ENCODE measurements at regions not wholly inside any gene's neighbourhood (a gene's known extent, or its start where the extent isn't known, plus 50 kb on each side); places are given as distances from the start of the nearest gene placed in this dataset.

DNA sequence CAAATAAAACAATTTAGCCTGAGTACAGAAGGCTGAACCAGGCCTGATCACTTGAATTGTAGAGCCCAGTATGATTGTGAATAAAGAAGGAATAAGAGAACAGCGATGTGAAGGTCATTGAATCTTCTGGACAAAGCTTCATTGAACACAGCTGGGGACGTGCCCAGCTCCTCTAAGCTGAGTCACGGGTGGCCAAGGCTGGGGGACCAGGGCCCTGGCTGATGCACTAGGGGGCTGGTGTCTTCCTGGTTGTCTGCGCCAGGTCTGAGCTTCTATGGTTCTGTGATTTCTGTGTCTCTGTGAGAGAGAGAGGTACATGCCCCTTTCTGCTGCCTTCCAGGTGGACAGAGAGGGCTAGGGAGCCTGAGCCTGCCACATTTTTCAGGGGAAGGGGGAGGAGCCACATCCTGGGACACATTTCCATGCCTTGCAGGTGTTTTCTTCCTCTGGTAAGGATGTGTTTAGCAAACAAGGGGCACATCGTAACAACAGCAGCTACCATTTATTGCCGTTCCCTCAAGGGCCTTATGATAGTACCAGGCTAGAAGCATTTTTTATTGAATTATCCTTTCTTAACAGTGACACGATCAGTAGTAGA is 135.7 kb downstream of the C11orf91 start:
- in situ Hi-C loops (cut with MboI; ENCODE audit: low pct_unique_long_range_greater_than_20kb, low sequenced_read_pairs) = no loop called here
- no peak for DNase-seq

GRCh38 chr11:33560729-33561128 is 139.9 kb downstream of the C11orf91 start:
- in situ Hi-C loops (cut with MboI; ENCODE audit: low pct_unique_long_range_greater_than_20kb, low sequenced_read_pairs) = no loop called here
- DNase-seq = no peak

- no peak for DNase-seq
- in situ Hi-C loops (cut with MboI; ENCODE audit: low pct_unique_long_range_greater_than_20kb, low sequenced_read_pairs) = no loop called here
Observed at GRCh38 chr11:33559567-33559966, 141.1 kb downstream of the C11orf91 start.

- DNase-seq = no peak
- in situ Hi-C loops (cut with MboI; ENCODE audit: low pct_unique_long_range_greater_than_20kb, low sequenced_read_pairs) = no loop called here
Observed at GRCh38 chr11:33558097-33558496, 142.5 kb downstream of the C11orf91 start.

DNA sequence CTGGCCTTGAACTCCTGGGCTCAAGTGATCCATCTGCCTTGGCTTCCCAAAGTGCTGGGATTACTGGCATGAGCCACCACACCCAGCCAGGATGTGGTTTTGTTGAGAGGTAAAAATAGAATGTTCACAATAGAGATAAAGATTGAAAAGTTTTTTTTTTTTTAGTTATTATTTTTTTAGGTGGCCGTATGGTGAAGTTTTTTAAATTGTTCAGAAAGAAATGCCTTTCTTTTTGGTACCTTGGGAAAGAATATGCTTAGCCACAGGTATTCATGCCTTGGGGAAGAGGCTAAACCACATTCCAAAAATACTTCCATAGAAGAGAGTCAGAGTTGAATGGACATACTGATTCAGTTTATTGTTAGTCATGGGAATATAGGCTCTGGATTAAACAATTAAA is 143.4 kb downstream of the C11orf91 start:
- in situ Hi-C loops (cut with MboI; ENCODE audit: low pct_unique_long_range_greater_than_20kb, low sequenced_read_pairs) = no loop called here
- DNase-seq = no peak

- DNase-seq = no peak
- in situ Hi-C loops (cut with MboI; ENCODE audit: low pct_unique_long_range_greater_than_20kb, low sequenced_read_pairs) = no loop called here
Observed at GRCh38 chr11:33554219-33554618, 146.4 kb downstream of the C11orf91 start.

DNA sequence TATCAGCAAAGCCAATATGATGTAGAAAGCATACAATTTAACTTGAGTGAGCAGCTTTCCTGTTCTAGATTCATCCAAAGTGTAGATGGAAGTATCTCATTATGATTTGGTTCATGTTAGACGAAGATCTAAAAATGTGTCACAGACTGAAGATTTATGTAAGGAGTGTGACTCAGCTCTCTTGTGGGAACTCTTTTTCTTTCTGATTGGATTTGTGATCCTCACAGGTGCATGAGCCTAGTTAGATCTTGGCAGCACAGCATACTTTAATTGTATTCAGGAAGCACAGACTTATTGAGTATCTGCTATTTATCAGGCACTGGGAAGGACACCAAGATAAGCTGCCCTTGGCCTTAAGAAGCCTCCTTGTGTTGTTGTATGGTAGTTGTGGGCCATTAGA is 147.1 kb downstream of the C11orf91 start:
- no peak for DNase-seq
- in situ Hi-C loops (cut with MboI; ENCODE audit: low pct_unique_long_range_greater_than_20kb, low sequenced_read_pairs) = no loop called here

GRCh38 chr11:33552756-33553155 is 147.9 kb downstream of the C11orf91 start:
- in situ Hi-C loops (cut with MboI; ENCODE audit: low pct_unique_long_range_greater_than_20kb, low sequenced_read_pairs) = no loop called here
- DNase-seq = no peak

- in situ Hi-C loops (cut with MboI; ENCODE audit: low pct_unique_long_range_greater_than_20kb, low sequenced_read_pairs) = no loop called here
- DNase-seq = no peak
Observed at GRCh38 chr11:33551051-33551450, 149.6 kb downstream of the C11orf91 start.

- no peak for DNase-seq
- in situ Hi-C loops (cut with MboI; ENCODE audit: low pct_unique_long_range_greater_than_20kb, low sequenced_read_pairs) = no loop called here
Observed at GRCh38 chr11:33549483-33549882, 151.1 kb downstream of the C11orf91 start.

GRCh38 chr11:33545931-33546330 is 154.7 kb downstream of the C11orf91 start:
- DNase-seq = no peak
- in situ Hi-C loops (cut with MboI; ENCODE audit: low pct_unique_long_range_greater_than_20kb, low sequenced_read_pairs) = no loop called here

DNA sequence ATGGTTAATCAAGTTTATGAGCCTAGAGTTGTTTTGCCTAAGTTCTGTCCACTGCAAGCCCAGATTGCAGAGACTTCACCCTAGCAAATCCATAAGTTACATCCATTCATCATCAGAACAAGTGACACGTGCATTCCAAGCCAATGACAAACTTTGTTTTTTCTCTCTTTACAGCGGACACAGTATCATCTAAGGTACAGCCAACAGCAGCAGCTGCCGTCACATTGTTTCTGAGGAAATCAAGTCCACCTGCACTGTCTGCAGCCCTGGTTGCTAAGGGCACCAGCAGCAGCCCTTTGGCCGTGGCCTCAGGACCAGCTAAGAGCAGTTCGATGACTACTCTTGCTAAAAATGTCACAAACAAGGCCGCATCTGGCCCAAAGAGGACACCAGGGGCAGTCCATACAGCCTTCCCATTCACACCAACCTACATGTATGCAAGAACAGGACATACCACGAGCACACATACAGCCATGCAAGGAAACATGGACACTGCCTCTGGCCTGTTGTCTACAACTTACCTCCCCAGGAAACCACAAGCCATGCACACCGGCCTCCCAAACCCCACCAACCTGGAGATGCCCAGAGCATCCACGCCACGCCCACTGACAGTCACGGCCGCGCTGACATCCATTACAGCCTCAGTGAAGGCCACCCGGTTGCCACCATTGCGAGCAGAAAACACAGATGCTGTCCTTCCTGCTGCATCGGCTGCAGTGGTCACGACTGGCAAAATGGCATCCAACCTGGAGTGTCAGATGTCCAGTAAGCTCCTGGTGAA is 155.8 kb downstream of the C11orf91 start:
- DNase-seq = no peak
- in situ Hi-C loops (cut with MboI; ENCODE audit: low pct_unique_long_range_greater_than_20kb, low sequenced_read_pairs) = no loop called here

- no peak for DNase-seq
- in situ Hi-C loops (cut with MboI; ENCODE audit: low pct_unique_long_range_greater_than_20kb, low sequenced_read_pairs) = no loop called here
Observed at GRCh38 chr11:33543823-33544222, 156.8 kb downstream of the C11orf91 start.

- in situ Hi-C loops (cut with MboI; ENCODE audit: low pct_unique_long_range_greater_than_20kb, low sequenced_read_pairs) = no loop called here
- peak; percentile 63 for DNase-seq
Observed at GRCh38 chr11:33542921-33543320, 157.7 kb downstream of the C11orf91 start.

DNA sequence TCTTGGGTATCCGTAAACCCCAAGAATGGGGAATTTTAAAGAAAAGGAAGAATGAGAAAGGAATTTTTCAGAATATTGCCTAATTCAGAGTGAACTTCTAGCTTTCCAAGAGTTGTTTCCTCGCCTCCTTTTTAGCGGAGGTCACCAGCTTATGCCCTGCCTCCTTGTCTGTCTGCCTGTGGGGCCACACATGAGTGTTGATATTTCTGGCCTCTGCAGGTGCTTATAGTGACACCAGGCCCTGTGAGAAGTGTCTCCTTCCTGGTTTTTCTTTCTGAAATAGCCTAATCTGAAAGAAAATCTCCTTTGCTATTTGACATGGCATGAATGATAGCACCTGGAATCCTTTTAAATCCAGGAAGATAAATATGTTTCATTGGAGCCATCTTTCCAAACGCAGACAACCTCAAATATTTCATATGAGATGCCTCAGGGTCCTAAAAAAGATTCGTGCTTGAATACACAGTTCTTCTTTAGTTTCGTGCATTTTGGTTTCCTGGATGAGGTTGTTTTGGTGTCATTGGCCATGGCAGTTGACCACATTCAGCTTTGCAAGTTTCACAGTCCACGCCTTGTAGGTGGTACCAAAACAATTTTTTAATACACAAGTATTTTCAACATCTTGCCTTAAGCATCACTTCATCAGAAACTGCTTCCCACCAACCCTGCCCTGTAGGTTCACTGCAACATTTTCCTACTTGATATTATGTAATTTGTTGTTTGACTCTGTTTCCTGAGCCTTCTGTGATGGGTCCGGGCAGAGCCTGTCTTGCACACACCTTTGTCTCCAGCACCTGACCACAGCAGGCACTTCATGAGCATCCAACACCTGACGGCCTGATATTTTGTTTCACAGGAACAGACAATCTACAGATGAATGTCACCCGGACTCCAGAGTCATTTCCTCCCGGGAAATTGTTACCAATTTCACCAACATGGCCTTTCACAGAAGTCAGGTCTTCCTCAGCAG is 159.4 kb downstream of the C11orf91 start:
- no peak for DNase-seq
- in situ Hi-C loops (cut with MboI; ENCODE audit: low pct_unique_long_range_greater_than_20kb, low sequenced_read_pairs) = no loop called here

- in situ Hi-C loops (cut with MboI; ENCODE audit: low pct_unique_long_range_greater_than_20kb, low sequenced_read_pairs) = no loop called here
- no peak for DNase-seq
Observed at GRCh38 chr11:33540427-33540826, 160.2 kb downstream of the C11orf91 start.

DNA sequence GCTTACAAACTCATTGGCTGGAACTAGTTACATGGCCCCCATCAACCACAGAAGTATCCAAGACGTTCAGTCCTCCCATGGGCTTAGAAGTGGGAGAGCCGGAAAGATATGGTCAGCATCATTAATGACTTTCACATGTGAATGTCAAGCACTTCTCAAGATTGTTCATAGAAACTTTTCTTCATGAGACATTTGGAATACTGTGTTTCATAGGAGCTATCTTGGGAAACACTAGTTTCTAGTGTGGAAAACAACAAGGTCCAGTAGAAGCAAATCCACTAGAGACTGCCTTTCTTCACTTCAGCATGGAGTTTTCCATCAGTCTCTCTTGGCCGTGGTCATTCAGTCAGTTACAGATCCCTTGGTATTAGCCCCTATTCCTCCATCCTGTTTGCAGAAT is 160.9 kb downstream of the C11orf91 start:
- no peak for DNase-seq
- in situ Hi-C loops (cut with MboI; ENCODE audit: low pct_unique_long_range_greater_than_20kb, low sequenced_read_pairs) = no loop called here

DNA sequence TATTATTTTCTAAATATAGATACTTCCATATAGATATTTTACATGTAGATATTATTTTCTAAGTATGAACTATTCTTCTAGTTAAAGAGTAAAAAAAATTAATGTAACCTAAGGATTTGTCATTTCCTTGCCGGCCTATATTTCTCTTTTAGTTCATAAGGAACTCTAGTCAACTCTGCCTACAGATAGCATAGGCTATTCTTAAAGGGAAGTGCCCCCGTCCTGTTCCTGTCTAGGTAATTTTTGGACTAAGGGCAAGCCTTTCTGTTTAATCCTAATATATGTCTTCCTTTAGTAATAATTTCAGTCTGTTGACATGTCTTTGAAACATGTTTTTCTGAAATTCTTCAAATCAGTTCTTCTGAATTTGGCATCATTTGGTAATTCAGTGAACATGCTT is 161.9 kb downstream of the C11orf91 start:
- no peak for DNase-seq
- in situ Hi-C loops (cut with MboI; ENCODE audit: low pct_unique_long_range_greater_than_20kb, low sequenced_read_pairs) = no loop called here

DNA sequence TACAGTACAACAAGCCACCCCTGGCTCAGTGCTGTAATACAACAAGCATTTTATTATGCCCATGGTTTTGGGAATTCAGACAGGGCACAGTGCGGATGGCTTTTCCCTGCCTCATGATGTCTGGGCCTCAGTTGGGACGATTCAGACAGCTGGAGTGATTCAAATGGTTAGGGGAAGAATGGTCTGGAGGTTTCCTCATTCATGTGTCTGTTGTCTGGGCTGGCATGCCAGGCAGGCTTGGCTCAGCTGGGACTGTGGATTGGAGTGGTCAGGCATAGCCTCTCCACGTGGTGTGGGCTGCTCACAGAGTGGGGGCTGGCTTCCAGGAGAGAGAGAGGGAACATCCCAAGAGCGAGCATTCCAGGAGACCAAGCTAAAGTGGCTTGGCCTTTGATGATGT is 164.4 kb downstream of the C11orf91 start:
- DNase-seq = no peak
- in situ Hi-C loops (cut with MboI; ENCODE audit: low pct_unique_long_range_greater_than_20kb, low sequenced_read_pairs) = no loop called here

GRCh38 chr11:33534575-33534974 is 166.1 kb downstream of the C11orf91 start:
- in situ Hi-C loops (cut with MboI; ENCODE audit: low pct_unique_long_range_greater_than_20kb, low sequenced_read_pairs) = no loop called here

More at GRCh38 chr11:33534575-33534974, 166.1 kb downstream of the C11orf91 start:
- DNase-seq = no peak

Measured in KBM-7 (cell line).